ENCODE measurements at regions not wholly inside any gene's neighbourhood (a gene's known extent, or its start where the extent isn't known, plus 50 kb on each side); places are given as distances from the start of the nearest gene placed in this dataset.

- FAIRE-seq (no peak), DNase-seq (ENCODE audit: low spot score) (no peak)
Observed at GRCh38 chr5:156232251-156232869, 94.6 kb upstream of the SGCD start.

- FAIRE-seq (no peak), DNase-seq (ENCODE audit: low spot score) (no peak)
Observed at GRCh38 chr5:156237361-156237760, 89.6 kb upstream of the SGCD start.

DNA sequence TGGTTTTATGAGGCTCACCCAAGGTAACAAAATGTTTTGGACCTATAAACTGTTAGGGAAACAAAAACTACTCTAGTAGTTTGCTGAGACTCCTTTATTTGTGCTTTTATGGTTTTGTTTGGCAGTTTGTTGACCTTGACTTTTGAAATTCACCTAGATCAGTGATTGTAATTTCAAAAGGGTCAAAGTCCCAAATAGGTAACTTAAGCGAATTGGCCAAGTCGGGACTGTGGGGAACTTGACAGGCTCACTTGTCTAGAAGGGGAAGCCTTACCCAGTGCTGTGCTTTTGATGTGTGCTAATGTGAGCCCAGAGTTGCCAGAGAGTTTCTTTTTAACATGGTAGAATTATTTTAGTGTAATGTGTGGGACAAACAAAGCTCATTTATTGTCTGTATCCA lies 87.2 kb upstream of the SGCD start:
- FAIRE-seq (no peak), DNase-seq (ENCODE audit: low spot score) (no peak)

GRCh38 chr5:156240414-156240813 lies 86.5 kb upstream of the SGCD start:
- FAIRE-seq: no peak
- DNase-seq (ENCODE audit: low spot score): no peak

DNA sequence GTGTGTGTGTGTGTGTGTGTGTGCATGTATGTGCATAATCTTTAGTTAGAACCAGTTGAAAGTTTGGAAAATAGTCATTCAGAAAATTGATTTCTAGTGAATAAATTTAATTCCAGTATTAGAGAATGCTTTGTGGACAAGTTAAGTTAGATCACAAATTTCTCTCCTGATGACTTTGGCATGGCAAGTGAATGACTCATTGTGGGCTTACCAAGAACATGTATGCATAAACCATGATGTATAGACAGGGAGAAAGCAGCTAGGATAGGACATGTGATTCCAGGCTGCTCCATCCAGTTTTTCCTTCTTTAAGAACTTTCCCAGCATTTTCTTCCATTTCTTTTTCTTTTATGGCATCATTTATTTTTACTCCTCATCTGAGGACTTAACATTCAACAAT lies 85.7 kb upstream of the SGCD start:
- no peak for FAIRE-seq
- DNase-seq (ENCODE audit: low spot score): no peak

DNA sequence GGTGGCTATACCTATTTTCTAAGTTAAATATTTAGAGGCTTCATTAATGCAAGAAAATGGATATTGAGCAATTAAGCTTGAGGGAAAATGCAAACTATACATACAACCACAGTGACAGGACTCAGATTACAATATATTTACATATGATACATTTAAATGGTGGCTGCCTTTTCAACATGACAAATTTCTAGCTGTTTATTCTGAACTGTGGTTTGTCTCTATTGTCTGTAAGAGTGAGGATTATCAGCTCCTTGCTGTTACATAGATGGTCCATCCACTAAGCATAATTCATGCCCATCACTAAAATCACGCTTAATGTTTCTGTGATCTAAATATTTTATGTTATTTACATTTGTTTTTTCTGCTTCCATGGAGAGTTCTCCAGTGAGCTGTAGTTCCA lies 81.1 kb upstream of the SGCD start:
- no peak for FAIRE-seq
- no peak for DNase-seq (ENCODE audit: low spot score)

DNA sequence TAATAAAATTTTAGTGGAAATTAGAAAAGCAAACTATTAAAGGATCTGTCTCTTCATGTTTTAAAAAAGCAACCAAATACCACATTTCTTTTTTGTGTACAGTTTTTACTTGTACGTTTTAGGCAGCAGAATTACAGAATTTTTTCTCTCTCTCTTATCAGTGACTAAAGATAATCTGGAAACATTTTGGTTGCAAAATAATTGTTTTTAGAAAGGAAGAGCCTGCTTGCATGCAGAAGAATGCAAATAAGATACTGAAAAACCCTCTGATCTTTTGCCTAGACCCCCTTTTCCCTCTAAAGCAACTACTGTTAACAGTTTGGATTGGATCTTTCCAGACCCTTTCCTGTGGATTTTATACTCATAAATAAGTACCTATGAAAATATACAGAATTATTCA lies 75.9 kb upstream of the SGCD start:
- DNase-seq (ENCODE audit: low spot score) (no peak), FAIRE-seq (no peak)

DNA sequence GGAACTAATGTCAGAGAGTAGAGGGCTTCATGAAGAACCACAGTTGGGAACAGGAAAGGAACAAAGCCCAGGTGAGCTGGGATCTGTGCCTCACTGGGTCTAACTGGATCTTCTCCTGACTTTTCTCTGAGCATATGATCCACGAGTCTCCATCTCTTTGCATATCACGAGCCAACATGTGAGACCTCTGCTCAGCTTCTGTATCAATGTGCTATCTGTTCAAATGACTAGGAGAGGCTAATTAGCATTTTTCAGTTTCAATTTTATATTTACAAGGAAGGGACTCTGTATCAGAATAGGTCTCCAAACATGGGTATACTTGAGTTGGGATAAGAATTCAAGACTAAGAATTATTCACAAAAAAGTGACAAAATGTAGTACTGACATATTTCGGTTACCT lies 73.8 kb upstream of the SGCD start:
- FAIRE-seq: no peak

GRCh38 chr5:156254196-156254595 lies 72.8 kb upstream of the SGCD start:
- no peak for FAIRE-seq
- DNase-seq (ENCODE audit: low spot score): no peak

More for the DNA sequence above, 73.8 kb upstream of the SGCD start:
- no peak for DNase-seq (ENCODE audit: low spot score)

DNA sequence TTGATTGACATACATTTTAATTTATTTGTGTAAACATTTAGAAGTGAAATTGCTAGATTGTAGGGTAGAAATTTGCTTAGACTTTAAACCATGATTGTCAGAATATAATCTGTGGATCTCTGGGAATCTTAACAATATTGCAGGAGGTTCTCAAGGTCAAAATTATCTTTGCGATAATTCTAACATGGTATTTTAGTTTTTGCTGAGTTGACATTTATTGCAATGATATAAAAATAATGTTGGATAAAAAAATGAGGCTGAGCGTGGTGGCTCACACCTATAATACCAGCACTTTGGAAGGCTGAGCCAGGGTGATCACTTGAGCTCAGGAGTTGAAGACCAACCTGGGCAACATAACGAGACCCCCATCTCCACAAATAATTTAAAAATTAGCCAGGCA lies 70.3 kb upstream of the SGCD start:
- FAIRE-seq (no peak), DNase-seq (ENCODE audit: low spot score) (no peak)

DNA sequence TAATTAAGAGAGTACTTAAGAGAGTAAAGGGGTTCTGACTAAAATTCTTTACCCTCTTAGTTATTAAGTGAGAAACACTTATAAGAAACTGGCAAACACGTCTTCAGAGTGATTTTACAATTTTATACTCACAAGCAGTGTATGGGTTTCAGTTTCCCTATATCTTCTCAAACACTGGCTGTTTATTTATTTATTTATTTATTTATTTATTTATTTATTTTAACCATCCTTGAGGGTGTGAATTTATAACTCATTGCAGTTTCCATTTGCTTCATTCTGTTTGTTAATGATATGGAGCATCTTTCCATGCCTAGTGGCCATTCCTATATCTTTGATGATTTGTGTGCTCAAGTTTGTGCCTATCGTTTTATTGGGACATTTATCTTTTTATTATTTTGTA lies 68.0 kb upstream of the SGCD start:
- FAIRE-seq: no peak
- DNase-seq (ENCODE audit: low spot score): no peak

GRCh38 chr5:156259618-156260017 lies 67.3 kb upstream of the SGCD start:
- no peak for DNase-seq (ENCODE audit: low spot score)

GRCh38 chr5:156261275-156261939 lies 65.6 kb upstream of the SGCD start:
- FAIRE-seq (no peak), DNase-seq (ENCODE audit: low spot score) (no peak)

More at GRCh38 chr5:156259618-156260017, 67.3 kb upstream of the SGCD start:
- FAIRE-seq: no peak

- DNase-seq (ENCODE audit: low spot score) (no peak), FAIRE-seq (no peak)
Observed at GRCh38 chr5:156271569-156271968, 55.4 kb upstream of the SGCD start.

DNA sequence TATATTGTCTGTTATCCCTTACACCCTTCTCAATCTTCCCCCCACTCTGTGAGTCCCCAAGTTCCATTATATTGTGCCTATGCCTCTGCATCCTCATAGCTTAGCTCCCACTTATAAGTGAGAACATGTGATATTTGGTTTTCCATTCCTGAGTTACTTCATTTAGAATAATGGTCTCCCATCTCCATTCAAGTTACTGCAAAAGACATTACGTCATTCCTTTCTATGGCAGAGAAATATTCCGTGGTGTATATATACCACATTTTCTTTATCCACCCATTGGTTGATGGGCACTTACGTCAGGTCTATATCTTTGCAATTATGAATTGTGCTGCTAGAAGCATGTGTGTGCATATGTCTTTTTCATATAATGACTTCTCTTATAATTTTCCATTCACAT lies 54.8 kb upstream of the SGCD start:
- FAIRE-seq (no peak), DNase-seq (ENCODE audit: low spot score) (no peak)

DNA sequence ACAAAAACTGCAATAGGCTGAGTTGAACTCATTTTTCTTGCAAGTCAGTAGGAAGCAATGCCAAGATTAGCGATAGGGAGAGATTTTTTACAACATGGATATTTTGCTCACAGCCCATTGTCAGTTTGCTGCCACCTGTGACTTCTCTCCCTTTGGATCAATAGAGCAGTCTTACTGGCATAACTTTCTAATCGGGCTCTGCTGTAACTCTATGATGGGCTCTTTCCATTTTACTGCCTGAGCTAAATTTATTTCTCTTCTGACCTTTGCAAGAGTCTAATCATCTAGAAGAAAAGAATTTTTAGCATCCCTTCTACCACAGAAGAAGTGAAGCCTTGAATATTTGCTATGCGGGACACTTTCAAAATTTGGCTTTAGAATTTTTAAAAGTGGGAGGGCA lies 53.6 kb upstream of the SGCD start:
- DNase-seq (ENCODE audit: low spot score): no peak
- no peak for FAIRE-seq

GRCh38 chr5:156274453-156274852 lies 52.5 kb upstream of the SGCD start:
- FAIRE-seq: no peak
- no peak for DNase-seq (ENCODE audit: low spot score)
